Right lobe of liver (tissue), 4 donors: ENCODE measurements at regions not wholly inside any gene's neighbourhood (a gene's known extent, or its start where the extent isn't known, plus 50 kb on each side); places are given as distances from the start of the nearest gene placed in this dataset.

ENCODE experiments used
- CTCF ChIP-seq, 4 donors: fragments of 200-600 bp in 3 of 4; fragments of 450-650 bp in 1 of 4; IDR thresholded peaks; one replicate each; pipeline versions ENCODE4 v1.5.1 to v1.8.0; 2016 to 2022; ENCODE audit warnings: antibody characterized with exemption in 4 of 4, mild to moderate bottlenecking in 2 of 4
- POLR2A ChIP-seq: fragments of 450-650 bp; IDR thresholded peaks from one replicate; pipeline ENCODE4 v1.6.1; 2017; ENCODE audit warnings: antibody characterized with exemption, mild to moderate bottlenecking
- donor health status: DM: no; HTN: no; CAD: no.
- donor health status: DM: no; HTN: no; CAD: no.
- donor health status: DM: no; HTN: yes; CAD: no.

GRCh38 chr14:97827746-97828145 is 1030.6 kb downstream of the VRK1 start:
- no peak for TF ChIP-seq CTCF (IDR thresholded peaks at IDR 0.05)
- TF ChIP-seq POLR2A: no peak
